H1 (cell line): ENCODE measurements at regions not wholly inside any gene's neighbourhood (a gene's known extent, or its start where the extent isn't known, plus 50 kb on each side); places are given as distances from the start of the nearest gene placed in this dataset.

Source experiments
- CTCF ChIA-PET: fragments of 300-600 bp; sonication (Branson Sonifier 250); formaldehyde crosslinking; loops from one replicate; lab custom pipeline; 2021; ENCODE audit not compliant: partially characterized antibody; lab: Charles Lee
- POLR2A ChIA-PET: fragments of 300-600 bp; sonication (Branson Sonifier 250); formaldehyde crosslinking; loops from one replicate; lab custom pipeline; 2021; ENCODE audit warnings: inconsistent platforms; ENCODE audit not compliant: partially characterized antibody; lab: Charles Lee
- DNase-seq, 2 experiments: peaks; one replicate each; pipeline versions ENCODE4 v3.0.0 to v3.0.0-alpha.2; 2010 to 2022; ENCODE audit warnings: low spot score in 2 of 2, low read depth in 1 of 2, mixed read lengths in 1 of 2
- FAIRE-seq: peaks from 2 replicates; lab custom pipeline; 2011; peaks lifted over from hg19 to GRCh38; lab: Jason Lieb, UNC
- H2AFZ ChIP-seq: 2 replicates; pipeline ENCODE4 v1.8.1; 2012; ENCODE audit warnings: low read length, inconsistent platforms
- H2AK5ac ChIP-seq: 2 replicates; pipeline ENCODE4 v1.6.1; 2013; ENCODE audit warnings: low read depth, low read length
- H2BK120ac ChIP-seq: replicated peaks from 2 replicates; pipeline ENCODE3; 2013; ENCODE audit warnings: low read depth, low read length, inconsistent platforms
- H2BK12ac ChIP-seq: 2 replicates; pipeline ENCODE4 v1.6.1; 2013; ENCODE audit warnings: low read depth, low read length
- H2BK15ac ChIP-seq: 2 replicates; pipeline ENCODE4 v1.6.1; 2013; ENCODE audit warnings: low read length
- H2BK20ac ChIP-seq: 2 replicates; pipeline ENCODE4 v1.6.1; 2013; ENCODE audit warnings: low read length
- H2BK5ac ChIP-seq: 2 replicates; pipeline ENCODE4 v1.6.1; 2013; ENCODE audit warnings: low read depth, low read length
- H3K14ac ChIP-seq: 2 replicates; pipeline ENCODE4 v1.6.1; 2013; ENCODE audit warnings: inconsistent platforms; ENCODE audit not compliant: insufficient read length
- H3K18ac ChIP-seq: 2 replicates; pipeline ENCODE4 v1.6.1; 2013; ENCODE audit warnings: low read length; ENCODE audit errors: extremely low read depth
- H3K23ac ChIP-seq: 2 replicates; pipeline ENCODE4 v1.6.1; 2013; ENCODE audit warnings: inconsistent platforms; ENCODE audit not compliant: insufficient read length
- H3K23me2 ChIP-seq: 2 replicates; pipeline ENCODE4 v1.6.1; 2013; ENCODE audit warnings: low read depth, low read length
- H3K27ac ChIP-seq: 2 replicates; pipeline ENCODE4 v1.6.1; 2011; ENCODE audit warnings: low read depth, low read length, inconsistent platforms
- H3K27me3 ChIP-seq, 4 experiments: replicated peaks in 1 of 4; 1 replicate in 1 of 4; 2 replicates in 3 of 4; pipeline versions ENCODE4 v1.6.1 to v1.8.1; 2011 to 2013; ENCODE audit warnings: low read length in 3 of 4, mild to moderate bottlenecking in 3 of 4, inconsistent platforms in 2 of 4, mixed read lengths in 2 of 4, moderate library complexity in 1 of 4; ENCODE audit not compliant: control insufficient read depth in 3 of 4, insufficient read depth in 3 of 4; ENCODE audit errors: extremely low read depth in 1 of 4
- H3K36me3 ChIP-seq, 4 experiments: 2 replicates each; pipeline versions ENCODE4 v1.6.1 to v1.8.1; 2011 to 2013; ENCODE audit warnings: mild to moderate bottlenecking in 4 of 4, low read length in 3 of 4, moderate library complexity in 2 of 4, control low read depth in 1 of 4, inconsistent platforms in 1 of 4; ENCODE audit not compliant: insufficient read depth in 4 of 4, control insufficient read depth in 2 of 4
- H3K4ac ChIP-seq: replicated peaks from 2 replicates; pipeline ENCODE3; 2013; ENCODE audit warnings: low read length, low read depth, mixed read lengths, inconsistent platforms; ENCODE audit not compliant: insufficient read length
- H3K4me1 ChIP-seq, 4 experiments: replicated peaks in 1 of 4; 1 replicate in 1 of 4; 2 replicates in 3 of 4; pipeline versions ENCODE4 v1.6.1 to v1.8.1; 2011 to 2013; ENCODE audit warnings: low read length in 3 of 4, inconsistent platforms in 2 of 4, mixed read lengths in 1 of 4; ENCODE audit not compliant: insufficient read depth in 4 of 4, control insufficient read depth in 3 of 4
- H3K4me2 ChIP-seq, 2 experiments: 2 replicates each; pipeline versions ENCODE4 v1.6.1 to v1.8.1; 2011 to 2013; ENCODE audit warnings: low read depth in 2 of 2, low read length in 2 of 2, control low read depth in 1 of 2, inconsistent platforms in 1 of 2, mild to moderate bottlenecking in 1 of 2; ENCODE audit not compliant: insufficient read depth in 1 of 2
- H3K4me3 ChIP-seq, 4 experiments: fragments of 200-600, 300-600 bp in 1 of 4; sonication (generic), shearing (Covaris generic), sonication (Bioruptor Twin) in 1 of 4; 2 replicates each; pipeline versions ENCODE4 v1.5.1 to v1.8.1; 2011 to 2016; ENCODE audit warnings: low read length in 4 of 4, low read depth in 3 of 4, control low read depth in 2 of 4, inconsistent platforms in 2 of 4, mild to moderate bottlenecking in 2 of 4, mixed read lengths in 1 of 4, moderate library complexity in 1 of 4; ENCODE audit not compliant: insufficient read depth in 2 of 4; ENCODE audit errors: extremely low read depth in 1 of 4
- H3K56ac ChIP-seq: replicated peaks from 2 replicates; pipeline ENCODE3; 2013; ENCODE audit warnings: low read depth, mild to moderate bottlenecking, mixed read lengths, low read length, inconsistent platforms; ENCODE audit not compliant: insufficient read length
- H3K79me1 ChIP-seq: 2 replicates; pipeline ENCODE4 v1.6.1; 2013; ENCODE audit warnings: low read depth, low read length, control low read depth
- H3K79me2 ChIP-seq, 2 experiments: 2 replicates each; pipeline versions ENCODE4 v1.6.1 to v1.8.1; 2012 to 2013; ENCODE audit warnings: low read length in 2 of 2, mild to moderate bottlenecking in 2 of 2, inconsistent platforms in 1 of 2; ENCODE audit not compliant: insufficient read depth in 2 of 2, control insufficient read depth in 1 of 2
- H3K9ac ChIP-seq, 4 experiments: replicated peaks in 1 of 4; 1 replicate in 1 of 4; 2 replicates in 3 of 4; pipeline versions ENCODE4 v1.6.1 to v1.8.1; 2011 to 2013; ENCODE audit warnings: low read depth in 3 of 4, low read length in 3 of 4, control low read depth in 2 of 4, mild to moderate bottlenecking in 2 of 4, moderate library complexity in 2 of 4, inconsistent platforms in 1 of 4; ENCODE audit errors: extremely low read depth in 1 of 4
- H3K9me3 ChIP-seq, 2 experiments: 2 replicates each; pipeline versions ENCODE4 v1.6.1 to v1.8.1; 2012 to 2013; ENCODE audit warnings: mild to moderate bottlenecking in 2 of 2, moderate library complexity in 2 of 2, control low read depth in 1 of 2, inconsistent platforms in 1 of 2, low read depth in 1 of 2, low read length in 1 of 2, mixed read lengths in 1 of 2; ENCODE audit not compliant: insufficient read depth in 2 of 2
- H4K20me1 ChIP-seq, 2 experiments: replicated peaks in 1 of 2; 2 replicates each; pipeline versions ENCODE3 to v1.8.1; 2011 to 2013; ENCODE audit warnings: inconsistent platforms in 2 of 2, low read length in 2 of 2, mild to moderate bottlenecking in 1 of 2; ENCODE audit not compliant: insufficient read depth in 2 of 2, control insufficient read depth in 1 of 2
- H4K5ac ChIP-seq: 2 replicates; pipeline ENCODE4 v1.6.1; 2013; ENCODE audit warnings: low read length, low read depth, mixed read lengths, inconsistent platforms; ENCODE audit not compliant: insufficient read length
- H4K8ac ChIP-seq: 2 replicates; pipeline ENCODE4 v1.8.0; 2013; ENCODE audit warnings: mild to moderate bottlenecking, moderate library complexity, low read length, inconsistent platforms; ENCODE audit not compliant: insufficient read depth; ENCODE audit errors: extremely low read depth
- H4K91ac ChIP-seq: replicated peaks from 2 replicates; pipeline ENCODE3; 2013; ENCODE audit warnings: low read length, mixed read lengths, inconsistent platforms; ENCODE audit not compliant: insufficient read length
- GABPA ChIP-seq: IDR thresholded peaks from 2 replicates; pipeline ENCODE4 v1.6.1; 2011; ENCODE audit warnings: mild to moderate bottlenecking, low read length, moderate library complexity, borderline replicate concordance; ENCODE audit not compliant: insufficient read depth
- WGBS, 2 experiments: shearing (Covaris generic) in 1 of 2; methylation state at CpG; one replicate each; pipeline versions ENCODE4 v1.1.6 to v1.1.7; 2013 to 2015; ENCODE audit warnings: low lambda C conversion rate in 2 of 2, mixed read lengths in 2 of 2, inconsistent platforms in 1 of 2, low coverage in 1 of 2, missing lambda C conversion rate in 1 of 2; ENCODE audit not compliant: insufficient replicate concordance in 2 of 2, insufficient coverage in 1 of 2, insufficient read length in 1 of 2; ENCODE audit errors: extremely low coverage in 1 of 2, missing lambda C conversion rate in 1 of 2; 5-methylcytosine and 5-hydroxymethylcytosine counted together

GRCh38 chr1:87472716-87473115 is 144.0 kb downstream of the LMO4 start:
- Histone ChIP-seq H2AFZ (no peak overlapping the region), H4K20me1 (no peaks in the 10 kb centered on the region), H3K23ac (no peak overlapping the region), H3K56ac (no peak overlapping the region), H3K23me2 (no peaks in the 10 kb centered on the region), H3K14ac (no peak overlapping the region), H2AK5ac (no peak overlapping the region), H3K27me3 (no peaks in the 10 kb centered on the region; a peak in 1 of 7 replicates), H2BK12ac (no peak overlapping the region), H2BK15ac (no peak overlapping the region), H3K79me1 (no peaks in the 10 kb centered on the region), H3K27ac (no peak overlapping the region), H3K4me3 (no peak overlapping the region), H3K4me1 (no peaks in the 10 kb centered on the region; a peak in 1 of 7 replicates), H3K36me3 (no peaks in the 10 kb centered on the region), H3K4ac (no peak overlapping the region), H2BK20ac (no peak overlapping the region), H4K5ac (no peak overlapping the region), H2BK120ac (no peak overlapping the region), H4K91ac (no peak overlapping the region), H3K9ac (no peak overlapping the region), H4K8ac (no peak overlapping the region), H3K9me3 (no peaks in the 10 kb centered on the region), H3K18ac (no peak overlapping the region), H2BK5ac (no peak overlapping the region), H3K79me2 (no peaks in the 10 kb centered on the region), H3K4me2 (no peak overlapping the region)
- WGBS, 2 experiments, result 83% methylated on average over 4 of the region's 4 CpGs; no CpG with 5 or more reads in 1 of the 2 experiments
- ChIA-PET POLR2A (no interaction called here), CTCF (interaction anchor here (0.8 kb wide), 2 partner anchors 14 to 78 kb away, joined by 3 to 4 read pairs; no protein-coding TSS in a partner anchor)
- DNase-seq (no peak), FAIRE-seq (no peak)
- TF ChIP-seq GABPA, result no peak
